GM08714 (cell line): ENCODE measurements at regions not wholly inside any gene's neighbourhood (a gene's known extent, or its start where the extent isn't known, plus 50 kb on each side); places are given as distances from the start of the nearest gene placed in this dataset.

ENCODE experiments used
- H3K4me3 ChIP-seq: fragments of 200-500 bp; sonication (Bioruptor generic); 2 replicates; pipeline ENCODE4 v1.5.1; 2014; ENCODE audit warnings: mild to moderate bottlenecking, low read length, inconsistent platforms
- ZNF274 ChIP-seq: IDR thresholded peaks from 2 replicates; pipeline ENCODE4 v1.6.1; 2012; ENCODE audit warnings: mild to moderate bottlenecking, low read depth, low read length

- H3K4me3 ChIP-seq: no peak overlapping the region
- no peak for TF ChIP-seq ZNF274
Measured at GRCh38 chr3:459311-459670, 262.7 kb downstream of the CHL1 start.

GRCh38 chr3:461006-461405, 264.4 kb downstream of the CHL1 start:
- H3K4me3 ChIP-seq: no peak overlapping the region
- no peak for TF ChIP-seq ZNF274

- H3K4me3 ChIP-seq: no peak overlapping the region
- no peak for TF ChIP-seq ZNF274
Measured at GRCh38 chr3:462851-463250, 266.3 kb downstream of the CHL1 start.

- no peak for TF ChIP-seq ZNF274
- H3K4me3 ChIP-seq: no peak overlapping the region
Measured at GRCh38 chr3:463252-464192, 267.0 kb downstream of the CHL1 start.

GRCh38 chr3:464255-464654, 267.7 kb downstream of the CHL1 start:
- no peak overlapping the region for H3K4me3 ChIP-seq
- TF ChIP-seq ZNF274: no peak

GRCh38 chr3:468172-468571, 271.6 kb downstream of the CHL1 start:
- TF ChIP-seq ZNF274: no peak
- H3K4me3 ChIP-seq: no peak overlapping the region

GRCh38 chr3:473033-473800, 276.7 kb downstream of the CHL1 start:
- no peak overlapping the region for H3K4me3 ChIP-seq
- TF ChIP-seq ZNF274: no peak

- TF ChIP-seq ZNF274: no peak
- H3K4me3 ChIP-seq: no peak overlapping the region
Measured at GRCh38 chr3:474828-475227, 278.3 kb downstream of the CHL1 start.

GRCh38 chr3:480070-480469, 283.5 kb downstream of the CHL1 start:
- no peak for TF ChIP-seq ZNF274
- H3K4me3 ChIP-seq: no peak overlapping the region

- no peak for TF ChIP-seq ZNF274
Measured at GRCh38 chr3:481111-481510, 284.5 kb downstream of the CHL1 start.

GRCh38 chr3:481680-482079, 285.1 kb downstream of the CHL1 start:
- H3K4me3 ChIP-seq: no peak overlapping the region
- no peak for TF ChIP-seq ZNF274

More at GRCh38 chr3:481111-481510, 284.5 kb downstream of the CHL1 start:
- H3K4me3 ChIP-seq: no peak overlapping the region

- TF ChIP-seq ZNF274: no peak
- no peak overlapping the region for H3K4me3 ChIP-seq
Measured at GRCh38 chr3:482479-482878, 285.9 kb downstream of the CHL1 start.

GRCh38 chr3:484341-484740, 287.8 kb downstream of the CHL1 start:
- H3K4me3 ChIP-seq: no peak overlapping the region
- TF ChIP-seq ZNF274: no peak

- no peak overlapping the region for H3K4me3 ChIP-seq
- TF ChIP-seq ZNF274: no peak
Measured at GRCh38 chr3:487614-488013, 291.1 kb downstream of the CHL1 start.
